ENCODE measurements at regions not wholly inside any gene's neighbourhood (a gene's known extent, or its start where the extent isn't known, plus 50 kb on each side); places are given as distances from the start of the nearest gene placed in this dataset.

DNA sequence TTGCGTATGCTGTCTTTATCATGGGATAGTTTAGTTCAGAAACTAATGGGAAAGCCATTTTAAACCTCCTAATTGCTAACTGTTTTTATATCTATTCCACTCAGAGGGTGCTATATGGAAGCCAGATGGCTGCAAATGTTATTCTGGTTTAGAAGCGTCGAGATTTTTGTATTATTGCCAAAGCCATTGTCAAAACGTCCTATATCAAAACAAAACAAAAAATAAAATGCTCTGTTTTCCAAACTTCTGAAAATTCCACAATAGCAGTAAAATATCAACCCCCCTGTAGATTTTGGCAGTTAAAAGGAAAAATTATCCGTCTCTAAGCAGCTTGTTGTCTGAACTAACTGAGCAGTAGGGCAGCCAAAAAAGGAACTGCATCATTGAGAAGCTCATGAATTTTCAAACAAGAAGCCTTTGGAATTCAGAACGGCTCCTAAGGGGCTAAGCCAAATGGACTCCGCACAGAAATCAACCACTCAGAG is 195.4 kb upstream of the CWC22 start:
- H3K27me3 ChIP-seq, result no peaks in the 10 kb centered on the region
- TF ChIP-seq, protein P1, sequence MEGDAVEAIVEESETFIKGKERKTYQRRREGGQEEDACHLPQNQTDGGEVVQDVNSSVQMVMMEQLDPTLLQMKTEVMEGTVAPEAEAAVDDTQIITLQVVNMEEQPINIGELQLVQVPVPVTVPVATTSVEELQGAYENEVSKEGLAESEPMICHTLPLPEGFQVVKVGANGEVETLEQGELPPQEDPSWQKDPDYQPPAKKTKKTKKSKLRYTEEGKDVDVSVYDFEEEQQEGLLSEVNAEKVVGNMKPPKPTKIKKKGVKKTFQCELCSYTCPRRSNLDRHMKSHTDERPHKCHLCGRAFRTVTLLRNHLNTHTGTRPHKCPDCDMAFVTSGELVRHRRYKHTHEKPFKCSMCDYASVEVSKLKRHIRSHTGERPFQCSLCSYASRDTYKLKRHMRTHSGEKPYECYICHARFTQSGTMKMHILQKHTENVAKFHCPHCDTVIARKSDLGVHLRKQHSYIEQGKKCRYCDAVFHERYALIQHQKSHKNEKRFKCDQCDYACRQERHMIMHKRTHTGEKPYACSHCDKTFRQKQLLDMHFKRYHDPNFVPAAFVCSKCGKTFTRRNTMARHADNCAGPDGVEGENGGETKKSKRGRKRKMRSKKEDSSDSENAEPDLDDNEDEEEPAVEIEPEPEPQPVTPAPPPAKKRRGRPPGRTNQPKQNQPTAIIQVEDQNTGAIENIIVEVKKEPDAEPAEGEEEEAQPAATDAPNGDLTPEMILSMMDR (IDR thresholded peaks at IDR 0.05), result no peak
- DNase-seq (no peak), ATAC-seq (no peak)
- intact Hi-C loops (cut with DNase I), result no loop called here
- no peak overlapping the region for H3K27ac ChIP-seq
- no peaks in the 10 kb centered on the region for H3K36me3 ChIP-seq
- no peaks in the 10 kb centered on the region for H3K9me3 ChIP-seq
- no peaks in the 10 kb centered on the region for H3K4me1 ChIP-seq
- no peak overlapping the region for H3K4me3 ChIP-seq

DNA sequence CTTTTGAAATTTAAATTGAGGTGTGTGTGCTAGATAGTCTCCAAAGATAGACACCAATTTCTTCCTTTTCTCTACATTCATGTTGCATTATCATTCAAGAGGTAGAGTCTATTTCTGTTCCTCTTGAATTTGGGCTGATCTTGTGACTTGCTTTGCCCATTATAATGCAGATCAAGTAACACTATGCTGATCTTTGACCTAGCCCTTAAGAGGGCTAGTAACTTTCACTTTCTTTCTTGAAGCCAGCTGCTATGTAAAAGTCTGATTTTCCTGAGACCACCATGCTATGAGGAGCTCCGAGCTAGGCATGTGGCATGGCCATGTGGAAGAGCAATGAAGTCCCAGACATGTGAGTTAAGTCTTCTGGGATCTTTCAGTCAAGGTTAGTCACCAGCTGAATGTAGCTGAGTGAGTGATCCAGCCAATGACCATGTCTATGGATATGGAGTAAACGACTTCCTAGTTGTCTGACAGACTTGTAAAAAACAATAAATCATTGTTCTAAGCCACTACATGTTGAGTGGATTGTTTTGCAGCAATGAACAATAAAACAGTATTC is 189.4 kb upstream of the CWC22 start:
- ATAC-seq (no peak), DNase-seq (no peak)

DNA sequence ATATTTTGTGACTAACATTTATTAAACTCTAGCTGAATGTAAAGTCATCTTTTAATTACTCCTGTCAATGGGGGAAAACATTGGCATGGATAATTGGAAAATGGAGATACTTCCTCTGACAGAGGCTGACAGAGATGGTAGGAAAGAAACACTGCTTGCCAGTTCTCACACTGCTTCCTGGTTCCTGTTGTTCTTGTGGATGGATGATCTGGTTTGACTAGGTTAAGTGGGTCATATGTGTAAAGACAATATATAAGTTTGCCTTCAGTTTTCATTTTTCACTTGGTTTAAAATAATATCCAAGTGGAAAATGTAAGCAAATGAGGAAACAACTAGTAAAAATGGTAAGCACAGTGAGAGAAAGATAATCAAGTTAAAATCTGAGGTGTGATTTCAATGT is 188.8 kb upstream of the CWC22 start:
- Histone ChIP-seq H3K27me3 (no peaks in the 10 kb centered on the region), H3K4me3 (no peak overlapping the region), H3K27ac (no peak overlapping the region), H3K4me1 (no peaks in the 10 kb centered on the region), H3K9me3 (no peaks in the 10 kb centered on the region), H3K36me3 (no peaks in the 10 kb centered on the region)
- intact Hi-C loops (cut with DNase I), result no loop called here
- ATAC-seq, result no peak
- TF ChIP-seq, protein P1 (IDR thresholded peaks at IDR 0.05), result no peak
- no peak for DNase-seq

More for the DNA sequence above, 189.4 kb upstream of the CWC22 start:
- no peaks in the 10 kb centered on the region for H3K4me1 ChIP-seq
- H3K9me3 ChIP-seq, result no peaks in the 10 kb centered on the region
- no peaks in the 10 kb centered on the region for H3K36me3 ChIP-seq
- H3K4me3 ChIP-seq, result no peak overlapping the region
- no peak overlapping the region for H3K27ac ChIP-seq
- TF ChIP-seq, protein P1 (IDR thresholded peaks at IDR 0.05), result no peak
- intact Hi-C loops (cut with DNase I), result no loop called here
- no peaks in the 10 kb centered on the region for H3K27me3 ChIP-seq

DNA sequence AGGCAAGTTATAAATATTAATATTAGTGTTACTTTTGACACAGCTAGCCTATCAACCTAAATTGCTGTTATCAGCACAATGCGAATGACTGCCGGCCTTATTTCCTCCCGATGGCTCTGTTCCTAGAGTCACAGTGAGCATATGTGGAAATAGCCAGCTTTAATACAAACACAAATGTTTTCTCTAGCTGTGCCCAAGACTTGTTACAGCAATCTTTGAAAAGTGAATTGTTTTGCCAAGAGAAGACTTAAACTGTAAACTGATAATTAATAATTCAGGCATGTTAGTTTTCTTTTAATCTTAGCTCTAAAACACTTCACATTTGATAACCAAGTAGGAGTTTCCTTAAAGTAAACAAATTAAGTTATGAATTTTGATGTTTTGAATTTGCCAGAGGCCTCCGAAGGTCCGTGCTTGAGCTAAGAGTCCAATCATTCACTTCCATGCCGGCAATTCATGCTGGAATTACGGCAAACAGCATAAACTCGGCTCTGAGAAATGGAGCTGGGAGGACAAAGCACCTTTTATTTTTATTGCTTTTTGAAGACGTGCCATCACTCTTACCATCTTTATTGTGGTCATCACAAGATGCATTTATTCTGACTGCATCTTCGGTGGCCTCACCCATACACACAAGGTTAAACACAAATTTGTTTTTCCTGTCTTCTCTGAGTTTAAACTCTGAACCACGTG is 184.5 kb upstream of the CWC22 start:
- DNase-seq (no peak), ATAC-seq (no peak)
- H3K4me1 ChIP-seq, result no peaks in the 10 kb centered on the region
- intact Hi-C loops (cut with DNase I), result no loop called here
- no peaks in the 10 kb centered on the region for H3K9me3 ChIP-seq
- no peaks in the 10 kb centered on the region for H3K27me3 ChIP-seq
- TF ChIP-seq, protein P1 (IDR thresholded peaks at IDR 0.05), result no peak
- no peak overlapping the region for H3K27ac ChIP-seq
- H3K36me3 ChIP-seq, result no peaks in the 10 kb centered on the region
- H3K4me3 ChIP-seq, result no peak overlapping the region

DNA sequence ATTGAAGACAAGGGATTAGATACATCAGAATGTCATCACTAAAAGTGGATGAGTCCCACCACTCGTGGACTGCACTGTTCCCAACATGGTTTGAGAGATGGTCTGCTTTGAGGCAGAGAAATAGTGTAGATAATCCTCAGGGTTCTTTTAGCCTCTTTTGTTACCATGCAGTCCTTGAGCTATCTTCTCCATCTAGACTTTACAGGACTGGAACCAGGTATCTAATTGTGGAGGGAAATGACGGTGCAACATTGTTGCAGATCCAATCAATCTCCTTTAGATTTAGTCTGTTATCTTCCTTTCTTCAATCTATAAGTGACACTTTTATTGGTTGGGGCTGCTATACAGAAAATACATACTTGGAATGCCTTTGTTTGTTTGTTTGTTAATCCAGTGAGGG is 183.8 kb upstream of the CWC22 start:
- TF ChIP-seq, protein P1 (IDR thresholded peaks at IDR 0.05), result no peak
- intact Hi-C loops (cut with DNase I), result no loop called here
- ATAC-seq (no peak), DNase-seq (no peak)
- H3K27ac ChIP-seq, result no peak overlapping the region
- H3K27me3 ChIP-seq, result no peaks in the 10 kb centered on the region
- H3K9me3 ChIP-seq, result no peaks in the 10 kb centered on the region
- H3K36me3 ChIP-seq, result no peaks in the 10 kb centered on the region
- no peak overlapping the region for H3K4me3 ChIP-seq
- H3K4me1 ChIP-seq, result no peaks in the 10 kb centered on the region
